Esophagus (tissue), 2 donors: ENCODE measurements at regions not wholly inside any gene's neighbourhood (a gene's known extent, or its start where the extent isn't known, plus 50 kb on each side); places are given as distances from the start of the nearest gene placed in this dataset.

Experiments
- H3K27ac ChIP-seq, 2 donors: one replicate each; pipeline ENCODE4 v1.5.1; 2013; ENCODE audit warnings: low read depth in 2 of 2, mild to moderate bottlenecking in 2 of 2, inconsistent platforms in 1 of 2, low read length in 1 of 2, moderate library complexity in 1 of 2
- H3K27me3 ChIP-seq, 2 donors: one replicate each; pipeline ENCODE4 v1.6.1; 2013; ENCODE audit warnings: low read length in 2 of 2, control low read depth in 1 of 2, mild to moderate bottlenecking in 1 of 2; ENCODE audit not compliant: insufficient read depth in 2 of 2, control insufficient read depth in 1 of 2
- H3K36me3 ChIP-seq, 2 donors: one replicate each; pipeline ENCODE4 v1.6.1; 2013; ENCODE audit warnings: low read length in 1 of 2; ENCODE audit not compliant: control insufficient read depth in 2 of 2, insufficient read depth in 2 of 2
- H3K4me1 ChIP-seq, 2 donors: one replicate each; pipeline ENCODE4 v1.6.1; 2013; ENCODE audit warnings: low read length in 1 of 2; ENCODE audit not compliant: control insufficient read depth in 2 of 2, insufficient read depth in 2 of 2
- H3K4me3 ChIP-seq, 2 donors: one replicate each; pipeline ENCODE4 v1.5.1; 2013; ENCODE audit warnings: low read length in 2 of 2, mild to moderate bottlenecking in 2 of 2, low read depth in 1 of 2, moderate library complexity in 1 of 2
- H3K9me3 ChIP-seq, 2 donors: one replicate each; pipeline ENCODE4 v1.6.1; 2013; ENCODE audit warnings: mild to moderate bottlenecking in 2 of 2, low read depth in 1 of 2, low read length in 1 of 2, moderate library complexity in 1 of 2; ENCODE audit not compliant: control insufficient read depth in 2 of 2, insufficient read depth in 1 of 2
- WGBS, 2 donors: extraction: QIAGEN DNeasy Blood & Tissue Kit; methylation state at CpG; one replicate each; pipeline ENCODE4 v1.1.7; 2013; 5-methylcytosine and 5-hydroxymethylcytosine counted together
- donor health status: healthy with polysubstance abuse.
- donor health status: Bipolar disorder and iron deficiency.

DNA sequence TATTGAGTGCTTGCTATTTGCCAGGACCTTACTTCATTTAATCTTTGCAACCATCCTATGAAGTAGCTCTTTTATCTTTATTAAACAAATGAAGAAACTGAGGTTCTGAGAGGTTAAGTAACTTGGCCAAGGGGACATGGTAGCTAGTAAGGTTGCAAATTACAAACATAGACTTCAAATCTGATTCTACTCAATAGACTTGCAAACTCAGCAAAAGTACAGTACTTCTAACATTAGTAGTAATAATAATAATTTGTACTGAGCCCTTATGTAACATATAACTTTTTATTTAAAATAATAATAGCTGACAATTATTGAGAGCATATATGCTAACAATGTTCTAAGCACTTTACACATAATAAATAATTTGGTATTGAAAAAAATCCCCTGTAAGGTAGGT lies 255.7 kb upstream of the ATP5MC3 start:
- H3K4me3 ChIP-seq = no peak overlapping the region
- H3K27ac ChIP-seq = no peak overlapping the region
- H3K9me3 ChIP-seq = peaks cover 0 to 2% of the 10 kb centered on the region in 2 donors
- H3K4me1 ChIP-seq = no peaks in the 10 kb centered on the region
- H3K36me3 ChIP-seq = no peaks in the 10 kb centered on the region
- H3K27me3 ChIP-seq = no peaks in the 10 kb centered on the region

DNA sequence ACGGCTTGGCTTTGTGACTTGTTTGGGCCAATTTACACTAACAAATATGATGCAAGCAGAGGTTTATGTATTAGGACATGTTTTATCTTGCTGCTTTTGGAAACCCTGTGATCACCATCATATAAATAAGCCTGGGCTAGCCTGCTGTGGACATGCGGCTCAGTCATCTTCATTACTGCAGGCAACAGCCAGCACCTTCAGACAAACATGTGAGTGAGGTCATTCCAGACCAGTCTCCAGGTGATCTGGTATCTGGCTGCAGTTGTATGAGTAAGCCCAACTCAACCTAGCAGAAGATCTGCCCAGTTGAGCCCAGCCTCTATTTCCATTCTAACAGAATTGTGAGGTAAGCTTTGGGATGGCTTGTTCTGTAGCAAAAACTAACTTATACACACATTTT lies 254.6 kb upstream of the ATP5MC3 start:
- Histone ChIP-seq H3K27ac (no peak overlapping the region), H3K9me3 (no peaks in the 10 kb centered on the region), H3K36me3 (no peaks in the 10 kb centered on the region), H3K27me3 (peaks cover 0 to 2% of the 10 kb centered on the region in 2 donors), H3K4me1 (no peaks in the 10 kb centered on the region), H3K4me3 (no peak overlapping the region)
- 61 to 70% methylated on average over 2 of the region's 2 CpGs for WGBS, 2 donors

- Histone ChIP-seq H3K4me1 (no peaks in the 10 kb centered on the region), H3K27me3 (peaks cover 0 to 2% of the 10 kb centered on the region in 2 donors), H3K9me3 (no peaks in the 10 kb centered on the region), H3K36me3 (no peaks in the 10 kb centered on the region), H3K4me3 (no peak overlapping the region), H3K27ac (no peak overlapping the region)
- 61 to 65% methylated on average over 1 of the region's 1 CpG for WGBS, 2 donors
Observed at GRCh38 chr2:175435012-175435411, 253.5 kb upstream of the ATP5MC3 start.

DNA sequence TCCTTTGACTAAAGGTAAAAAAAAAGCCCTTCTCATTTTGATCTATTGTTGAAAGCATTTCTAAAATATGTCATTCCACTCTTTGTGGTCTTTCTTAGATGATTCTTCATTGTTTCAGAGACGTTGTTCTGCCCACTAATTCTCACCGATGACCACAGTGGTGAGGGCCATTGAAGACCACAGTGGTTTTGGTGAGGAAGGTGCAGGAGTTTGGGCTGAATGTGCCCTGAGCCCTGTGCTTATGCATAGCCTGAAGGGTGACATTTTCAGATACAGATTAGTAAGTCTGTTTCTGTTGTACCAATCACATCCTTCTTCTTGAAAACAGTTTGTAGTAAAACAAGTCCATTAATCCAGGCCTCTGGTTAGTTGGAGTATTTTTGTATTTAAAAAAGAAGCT lies 251.3 kb upstream of the ATP5MC3 start:
- Histone ChIP-seq H3K36me3 (no peaks in the 10 kb centered on the region), H3K4me3 (no peak overlapping the region)
- WGBS, 2 donors = 76 to 78% methylated on average over 2 of the region's 2 CpGs

GRCh38 chr2:175432021-175432420 lies 250.5 kb upstream of the ATP5MC3 start:
- peaks cover 0 to 2% of the 10 kb centered on the region in 2 donors for H3K27me3 ChIP-seq
- no peaks in the 10 kb centered on the region for H3K9me3 ChIP-seq
- H3K4me1 ChIP-seq = no peaks in the 10 kb centered on the region
- H3K27ac ChIP-seq = no peak overlapping the region
- WGBS, 2 donors = 49 to 54% methylated on average over 5 of the region's 5 CpGs
- no peak overlapping the region for H3K4me3 ChIP-seq
- H3K36me3 ChIP-seq = no peaks in the 10 kb centered on the region

More for the DNA sequence above, 251.3 kb upstream of the ATP5MC3 start:
- Histone ChIP-seq H3K27me3 (peaks cover 0 to 2% of the 10 kb centered on the region in 2 donors), H3K4me1 (no peaks in the 10 kb centered on the region), H3K27ac (no peak overlapping the region), H3K9me3 (no peaks in the 10 kb centered on the region)

- no peak overlapping the region for H3K27ac ChIP-seq
- no peaks in the 10 kb centered on the region for H3K9me3 ChIP-seq
- peaks cover 0 to 2% of the 10 kb centered on the region in 2 donors for H3K27me3 ChIP-seq
- H3K36me3 ChIP-seq = no peaks in the 10 kb centered on the region
- H3K4me1 ChIP-seq = no peaks in the 10 kb centered on the region
- 52 to 53% methylated on average over 4 of the region's 4 CpGs for WGBS, 2 donors
- no peak overlapping the region for H3K4me3 ChIP-seq
Observed at GRCh38 chr2:175431101-175431946, 249.8 kb upstream of the ATP5MC3 start.

DNA sequence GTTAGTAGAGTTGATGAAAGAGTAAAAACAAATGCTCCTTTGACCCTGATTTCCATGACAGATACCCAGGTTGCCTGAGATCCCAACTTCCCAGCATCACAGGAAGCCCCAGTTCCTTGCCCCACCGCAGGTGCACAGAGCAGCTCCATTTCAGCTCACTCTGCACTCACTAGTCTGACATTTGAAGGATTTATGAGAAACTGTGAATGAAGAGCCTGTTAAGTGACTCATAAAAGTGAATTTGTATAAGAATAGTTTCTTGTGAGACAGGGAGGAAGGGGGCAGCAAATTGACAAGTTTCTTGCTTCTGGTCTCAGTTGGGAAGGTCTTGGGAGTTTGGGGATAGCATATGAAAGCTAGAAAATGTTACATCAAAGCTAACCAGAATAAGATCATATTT lies 248.7 kb upstream of the ATP5MC3 start:
- Histone ChIP-seq H3K9me3 (no peaks in the 10 kb centered on the region), H3K36me3 (no peaks in the 10 kb centered on the region), H3K4me3 (no peak overlapping the region), H3K27ac (no peak overlapping the region), H3K4me1 (no peaks in the 10 kb centered on the region), H3K27me3 (peaks cover 0 to 2% of the 10 kb centered on the region in 2 donors)
- WGBS, 2 donors = 84 to 85% methylated on average over 1 of the region's 1 CpG

- Histone ChIP-seq H3K36me3 (no peaks in the 10 kb centered on the region), H3K9me3 (no peaks in the 10 kb centered on the region), H3K4me1 (no peaks in the 10 kb centered on the region), H3K4me3 (no peak overlapping the region), H3K27ac (no peak overlapping the region), H3K27me3 (no peaks in the 10 kb centered on the region)
- 56 to 59% methylated on average over 7 to 8 of the region's 8 CpGs for WGBS, 2 donors
Observed at GRCh38 chr2:175418224-175418835, 236.8 kb upstream of the ATP5MC3 start.

DNA sequence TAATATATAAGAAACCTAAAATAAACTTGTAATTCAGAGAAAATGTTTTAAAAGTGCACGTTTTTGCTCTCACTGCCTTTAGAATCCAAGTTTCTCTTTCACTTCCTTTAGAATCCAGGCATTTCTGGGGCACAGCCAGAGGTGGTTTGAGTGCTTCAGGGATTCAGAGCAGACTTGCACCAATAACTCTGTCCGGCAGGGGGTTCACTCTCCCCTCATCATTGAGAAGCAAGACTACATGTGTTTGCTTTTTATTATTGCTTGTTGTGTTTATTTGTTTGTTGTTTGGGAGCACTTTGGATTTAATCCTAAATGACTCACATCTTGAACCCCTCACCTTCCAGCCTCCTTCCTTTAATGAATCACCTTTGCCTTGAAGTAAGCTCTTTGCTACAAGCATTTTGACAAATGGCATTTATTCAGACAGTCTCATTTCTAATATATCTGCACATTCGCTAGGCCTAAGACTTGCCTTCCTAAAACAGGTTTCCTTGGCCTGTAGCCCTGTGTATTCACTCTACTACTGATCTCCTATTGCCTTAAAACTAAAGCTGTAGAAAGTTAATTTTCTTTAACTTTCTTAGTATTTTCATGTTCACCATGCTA lies 233.5 kb upstream of the ATP5MC3 start:
- no peak overlapping the region for H3K4me3 ChIP-seq

More for the DNA sequence above, 233.5 kb upstream of the ATP5MC3 start:
- H3K9me3 ChIP-seq = no peaks in the 10 kb centered on the region
- H3K27ac ChIP-seq = no peak overlapping the region
- H3K27me3 ChIP-seq = no peaks in the 10 kb centered on the region
- no peaks in the 10 kb centered on the region for H3K36me3 ChIP-seq
- 25 to 27% methylated on average over 3 of the region's 3 CpGs for whole genome bisulfite sequencing, 2 donors
- no peaks in the 10 kb centered on the region for H3K4me1 ChIP-seq
